ENCODE measurements at regions not wholly inside any gene's neighbourhood (a gene's known extent, or its start where the extent isn't known, plus 50 kb on each side); places are given as distances from the start of the nearest gene placed in this dataset.

GRCh38 chr1:239739919-239740318, 351.8 kb upstream of the FMN2 start:
- no peak for DNase-seq

GRCh38 chr1:239742416-239743109, 349.1 kb upstream of the FMN2 start:
- DNase-seq, result no peak

GRCh38 chr1:239744851-239745250, 346.8 kb upstream of the FMN2 start:
- no peak for DNase-seq

- no peak for DNase-seq
Observed at GRCh38 chr1:239755107-239755912, 336.4 kb upstream of the FMN2 start.

- DNase-seq, result no peak
Observed at GRCh38 chr1:239757716-239758115, 334.0 kb upstream of the FMN2 start.

GRCh38 chr1:239758756-239759155, 332.9 kb upstream of the FMN2 start:
- DNase-seq, result no peak

GRCh38 chr1:239761509-239761908, 330.2 kb upstream of the FMN2 start:
- DNase-seq, result no peak

- no peak for DNase-seq
Observed at GRCh38 chr1:239763850-239764249, 327.8 kb upstream of the FMN2 start.

- no peak for DNase-seq
Observed at GRCh38 chr1:239764546-239764945, 327.1 kb upstream of the FMN2 start.

GRCh38 chr1:239765163-239765562, 326.5 kb upstream of the FMN2 start:
- DNase-seq, result no peak

- DNase-seq, result no peak
Observed at GRCh38 chr1:239771550-239771949, 320.1 kb upstream of the FMN2 start.

GRCh38 chr1:239772446-239772845, 319.2 kb upstream of the FMN2 start:
- DNase-seq, result no peak

GRCh38 chr1:239775466-239775865, 316.2 kb upstream of the FMN2 start:
- no peak for DNase-seq

GRCh38 chr1:239778208-239778813, 313.4 kb upstream of the FMN2 start:
- DNase-seq, result no peak

GRCh38 chr1:239779962-239780361, 311.7 kb upstream of the FMN2 start:
- DNase-seq, result no peak

GRCh38 chr1:239784896-239785295, 306.8 kb upstream of the FMN2 start:
- DNase-seq, result no peak

GRCh38 chr1:239785576-239785975, 306.1 kb upstream of the FMN2 start:
- no peak for DNase-seq

- no peak for DNase-seq
Observed at GRCh38 chr1:239786464-239786863, 305.2 kb upstream of the FMN2 start.

- DNase-seq, result no peak
Observed at GRCh38 chr1:239792157-239792556, 299.5 kb upstream of the FMN2 start.

- DNase-seq, result no peak
Observed at GRCh38 chr1:239795304-239795703, 296.4 kb upstream of the FMN2 start.

GRCh38 chr1:239799617-239800016, 292.1 kb upstream of the FMN2 start:
- DNase-seq, result no peak

GRCh38 chr1:239800861-239801260, 290.8 kb upstream of the FMN2 start:
- DNase-seq, result no peak

- DNase-seq, result no peak
Observed at GRCh38 chr1:239802275-239802674, 289.4 kb upstream of the FMN2 start.

- no peak for DNase-seq
Observed at GRCh38 chr1:239803781-239804180, 287.9 kb upstream of the FMN2 start.
